ENCODE measurements at regions not wholly inside any gene's neighbourhood (a gene's known extent, or its start where the extent isn't known, plus 50 kb on each side); places are given as distances from the start of the nearest gene placed in this dataset.

GRCh38 chr13:37364956-37365355 lies 233.6 kb downstream of the POSTN start:
- intact Hi-C loops (cut with DNase I), result no loop called here
- TF ChIP-seq CTCF (IDR thresholded peaks at IDR 0.05), result no peak
- DNase-seq (ENCODE audit: low spot score in 2 of 2), result no peak
- Histone ChIP-seq H3K4me1 (no peaks in the 10 kb centered on the region), H3K36me3 (no peaks in the 10 kb centered on the region), H3K9me3 (no peaks in the 10 kb centered on the region), H3K4me3 (no peak overlapping the region), H3K27me3 (no peaks in the 10 kb centered on the region), H3K27ac (no peak overlapping the region)

- Histone ChIP-seq H3K4me3 (no peak overlapping the region), H3K27me3 (no peaks in the 10 kb centered on the region), H3K4me1 (no peaks in the 10 kb centered on the region), H3K36me3 (no peaks in the 10 kb centered on the region), H3K27ac (no peak overlapping the region), H3K9me3 (no peaks in the 10 kb centered on the region)
- no peak for DNase-seq (ENCODE audit: low spot score in 2 of 2)
- intact Hi-C loops (cut with DNase I), result no loop called here
- no peak for TF ChIP-seq CTCF (IDR thresholded peaks at IDR 0.05)
Measured at GRCh38 chr13:37364007-37364406, 234.6 kb downstream of the POSTN start.

GRCh38 chr13:37361608-37362007 lies 237.0 kb downstream of the POSTN start:
- DNase-seq (ENCODE audit: low spot score in 2 of 2), result no peak
- Histone ChIP-seq H3K9me3 (no peaks in the 10 kb centered on the region), H3K27ac (no peak overlapping the region), H3K27me3 (no peaks in the 10 kb centered on the region), H3K4me3 (no peak overlapping the region), H3K4me1 (no peaks in the 10 kb centered on the region), H3K36me3 (no peaks in the 10 kb centered on the region)
- TF ChIP-seq CTCF (IDR thresholded peaks at IDR 0.05), result no peak
- intact Hi-C loops (cut with DNase I), result no loop called here

DNA sequence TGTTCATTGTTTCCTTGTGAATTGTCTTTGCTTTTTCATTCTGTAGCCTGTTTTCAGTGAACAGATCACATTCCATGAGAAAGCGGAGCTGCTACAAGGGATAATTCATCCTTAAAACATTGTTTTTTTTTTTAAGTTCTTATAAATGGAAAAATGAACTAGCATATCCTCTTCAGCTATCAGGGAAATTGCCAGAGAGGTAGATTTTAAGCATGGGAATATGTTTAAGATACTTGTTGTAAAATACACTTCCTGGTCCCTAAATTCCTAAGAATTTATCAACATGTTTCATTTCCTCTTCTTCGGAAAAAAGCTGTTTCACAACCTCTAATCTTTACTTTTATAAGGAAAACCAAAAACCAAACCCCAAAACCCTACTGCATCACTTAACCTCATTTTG lies 238.0 kb downstream of the POSTN start:
- no peak for TF ChIP-seq CTCF (IDR thresholded peaks at IDR 0.05)
- Histone ChIP-seq H3K9me3 (no peaks in the 10 kb centered on the region), H3K27me3 (no peaks in the 10 kb centered on the region), H3K4me3 (no peak overlapping the region), H3K4me1 (no peaks in the 10 kb centered on the region), H3K36me3 (no peaks in the 10 kb centered on the region), H3K27ac (no peak overlapping the region)
- DNase-seq (ENCODE audit: low spot score in 2 of 2), result no peak
- intact Hi-C loops (cut with DNase I), result no loop called here

DNA sequence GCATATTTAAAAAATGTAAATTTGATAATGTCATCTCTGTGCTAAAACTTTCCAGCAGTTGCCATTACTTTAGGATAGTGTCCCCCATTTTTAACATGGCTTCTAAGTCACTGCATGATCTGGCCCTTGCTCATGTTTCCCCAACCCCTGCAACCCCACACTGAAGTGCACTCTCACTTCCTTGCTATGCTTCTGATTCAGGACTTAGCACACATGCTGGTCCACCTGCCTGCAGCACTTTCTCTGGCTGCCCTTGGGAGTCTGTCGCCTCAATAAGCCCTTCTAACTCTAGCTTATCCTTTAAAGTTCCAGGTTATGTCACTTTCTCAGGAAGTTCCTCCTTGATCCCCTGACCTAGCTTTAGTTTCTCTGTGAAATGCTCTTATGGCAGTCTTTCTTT lies 241.0 kb downstream of the POSTN start:
- no peak for TF ChIP-seq CTCF (IDR thresholded peaks at IDR 0.05)
- Histone ChIP-seq H3K27ac (no peak overlapping the region), H3K4me1 (no peaks in the 10 kb centered on the region), H3K36me3 (no peaks in the 10 kb centered on the region), H3K4me3 (no peak overlapping the region), H3K27me3 (no peaks in the 10 kb centered on the region), H3K9me3 (no peaks in the 10 kb centered on the region)
- intact Hi-C loops (cut with DNase I), result no loop called here
- no peak for DNase-seq (ENCODE audit: low spot score in 2 of 2)

GRCh38 chr13:37353911-37354310 lies 244.7 kb downstream of the POSTN start:
- Histone ChIP-seq H3K4me3 (no peak overlapping the region), H3K36me3 (no peaks in the 10 kb centered on the region), H3K9me3 (no peaks in the 10 kb centered on the region), H3K27ac (no peak overlapping the region), H3K4me1 (no peaks in the 10 kb centered on the region), H3K27me3 (no peaks in the 10 kb centered on the region)
- no peak for TF ChIP-seq CTCF (IDR thresholded peaks at IDR 0.05)
- intact Hi-C loops (cut with DNase I), result no loop called here
- no peak for DNase-seq (ENCODE audit: low spot score in 2 of 2)

Data from ascending aorta (tissue), 2 donors.